Fibroblast of the aortic adventitia (primary cell): ENCODE measurements at regions not wholly inside any gene's neighbourhood (a gene's known extent, or its start where the extent isn't known, plus 50 kb on each side); places are given as distances from the start of the nearest gene placed in this dataset.

Experiments used
- DNase-seq: peaks from one replicate; pipeline ENCODE4 v3.0.0-alpha.2; 2010; ENCODE audit warnings: low read depth
- H3K4me3 ChIP-seq: 2 replicates; pipeline ENCODE4 v1.5.1; 2011; ENCODE audit warnings: low read depth, mild to moderate bottlenecking, control low read depth, low read length, moderate library complexity
- CTCF ChIP-seq: IDR thresholded peaks from 2 replicates; pipeline ENCODE4 v1.5.1; 2011; ENCODE audit warnings: mild to moderate bottlenecking, low read length, control low read depth, inconsistent platforms; ENCODE audit not compliant: insufficient read depth

GRCh38 chr12:67732857-67733256 lies 84.3 kb downstream of the DYRK2 start:
- H3K4me3 ChIP-seq, result no peak overlapping the region
- DNase-seq, result no peak
- TF ChIP-seq CTCF, result no peak

GRCh38 chr12:67735868-67736267 lies 87.3 kb downstream of the DYRK2 start:
- no peak for TF ChIP-seq CTCF
- H3K4me3 ChIP-seq, result no peak overlapping the region

GRCh38 chr12:67740711-67741110 lies 92.2 kb downstream of the DYRK2 start:
- no peak for DNase-seq
- H3K4me3 ChIP-seq, result no peak overlapping the region
- TF ChIP-seq CTCF, result no peak

More at GRCh38 chr12:67735868-67736267, 87.3 kb downstream of the DYRK2 start:
- DNase-seq, result no peak

- no peak for DNase-seq
- no peak overlapping the region for H3K4me3 ChIP-seq
- no peak for TF ChIP-seq CTCF
These were observed 92.7 kb downstream of the DYRK2 start for GRCh38 chr12:67741270-67741669.

- no peak for TF ChIP-seq CTCF
- DNase-seq, result peak; percentile 35
- H3K4me3 ChIP-seq, result no peak overlapping the region
These were observed 93.9 kb downstream of the DYRK2 start for GRCh38 chr12:67742461-67742860.

GRCh38 chr12:67747869-67748742 lies 99.6 kb downstream of the DYRK2 start:
- peak; percentile 65 for DNase-seq
- no peak for TF ChIP-seq CTCF
- no peak overlapping the region for H3K4me3 ChIP-seq

- TF ChIP-seq CTCF, result no peak
- H3K4me3 ChIP-seq, result no peak overlapping the region
- no peak for DNase-seq
These were observed 100.1 kb downstream of the DYRK2 start for GRCh38 chr12:67748743-67749040.
